Dermis microvascular lymphatic vessel endothelial cell (primary cell): ENCODE measurements at regions not wholly inside any gene's neighbourhood (a gene's known extent, or its start where the extent isn't known, plus 50 kb on each side); places are given as distances from the start of the nearest gene placed in this dataset.

Experiments
- DNase-seq, 2 donors: peaks; one replicate each; pipeline versions ENCODE4 v3.0.0 to v3.0.0-alpha.2; 2010; ENCODE audit warnings: low read depth in 2 of 2

GRCh38 chr12:113658006-113658655, 186.5 kb upstream of the LHX5 start:
- peak in 1 of 2 donors; percentile 11 for DNase-seq

- DNase-seq, result no peak
Observed at GRCh38 chr12:113655919-113656318, 184.2 kb upstream of the LHX5 start.

GRCh38 chr12:113655479-113655878, 183.8 kb upstream of the LHX5 start:
- no peak for DNase-seq

- DNase-seq, result no peak
Observed at GRCh38 chr12:113651662-113652061, 180.0 kb upstream of the LHX5 start.

DNA sequence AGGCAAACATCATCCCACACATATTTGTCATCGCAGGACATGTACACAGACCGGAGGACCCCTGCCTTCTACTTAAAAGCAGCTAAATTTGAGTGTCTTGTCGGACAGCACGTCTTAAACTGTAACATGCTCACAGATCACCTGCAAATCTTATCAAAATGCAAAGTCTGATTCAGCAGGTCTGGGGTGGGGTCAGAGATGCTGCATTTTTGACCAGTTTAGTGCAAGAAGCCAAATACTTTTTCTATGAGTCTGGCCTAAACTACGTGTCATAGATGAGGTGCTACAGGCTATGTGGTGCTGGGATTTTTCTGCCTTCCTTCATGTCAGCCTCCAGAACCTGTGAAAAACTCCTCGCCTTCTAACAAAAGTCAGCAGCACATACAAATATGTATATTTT, 178.8 kb upstream of the LHX5 start:
- no peak for DNase-seq

GRCh38 chr12:113649256-113649830, 177.7 kb upstream of the LHX5 start:
- DNase-seq, result no peak

- DNase-seq, result peak in 1 of 2 donors; percentile 2
Observed at GRCh38 chr12:113647048-113647447, 175.4 kb upstream of the LHX5 start.

DNA sequence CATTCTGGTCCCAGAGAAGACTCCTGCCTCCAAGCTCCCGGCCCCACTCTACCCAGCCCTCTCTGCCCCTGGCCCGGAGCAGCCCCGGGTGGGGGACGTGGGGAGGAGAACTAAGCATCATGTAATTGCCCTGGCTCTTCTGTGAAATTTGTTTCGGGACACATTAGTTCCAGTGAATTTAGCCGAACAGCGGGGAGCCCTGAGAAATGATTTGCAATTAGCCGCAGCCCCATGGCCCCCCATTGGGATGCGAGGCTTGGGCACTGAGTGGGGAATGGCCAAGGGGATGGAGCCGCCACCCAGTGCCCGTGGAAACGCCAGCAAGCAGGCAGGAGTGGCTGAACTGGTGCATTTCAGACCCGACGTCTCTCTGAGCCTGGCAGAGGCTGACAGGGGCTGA, 173.9 kb upstream of the LHX5 start:
- no peak for DNase-seq

GRCh38 chr12:113645183-113645582, 173.5 kb upstream of the LHX5 start:
- no peak for DNase-seq

GRCh38 chr12:113643177-113643974, 171.7 kb upstream of the LHX5 start:
- no peak for DNase-seq

DNA sequence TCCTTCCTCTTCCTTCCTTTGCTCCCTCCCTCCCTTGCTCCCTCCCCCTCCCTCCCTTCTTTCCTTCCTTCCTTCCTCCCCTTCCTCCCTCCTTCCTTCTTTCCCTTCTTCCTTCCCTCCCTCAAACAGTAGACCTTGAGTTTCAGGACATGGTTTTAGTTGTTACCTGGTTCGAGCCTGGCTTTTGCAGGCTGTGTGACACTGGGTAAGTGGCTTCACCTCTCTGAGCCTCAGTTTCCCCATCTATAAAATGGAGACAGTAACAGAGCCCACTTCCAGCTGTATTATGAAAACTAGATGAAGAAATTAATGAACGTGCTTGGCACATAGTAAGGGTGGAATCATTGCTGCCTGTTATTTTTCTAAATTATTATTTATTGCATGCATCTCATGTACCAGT, 171.0 kb upstream of the LHX5 start:
- no peak for DNase-seq

DNA sequence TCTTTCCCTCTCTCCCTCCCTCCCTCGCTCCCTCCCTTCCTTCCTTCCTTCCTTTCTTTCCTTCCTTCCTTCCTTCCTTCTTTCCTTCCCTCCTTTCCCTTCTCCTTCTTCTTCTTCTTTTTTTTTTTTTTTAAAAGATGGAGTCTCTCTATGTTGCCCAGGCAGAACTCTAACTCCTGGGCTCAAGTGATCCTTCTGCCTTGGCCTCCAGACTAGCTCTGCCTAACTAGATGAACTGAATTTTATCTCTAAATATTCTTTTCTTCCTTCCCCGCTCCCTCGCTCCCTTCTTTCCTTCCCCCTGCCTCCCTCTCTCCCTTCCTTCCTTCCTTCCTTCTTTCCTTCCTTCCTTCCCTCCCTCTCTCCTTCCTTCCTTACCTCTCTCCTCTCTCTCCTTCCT, 170.5 kb upstream of the LHX5 start:
- no peak for DNase-seq

DNA sequence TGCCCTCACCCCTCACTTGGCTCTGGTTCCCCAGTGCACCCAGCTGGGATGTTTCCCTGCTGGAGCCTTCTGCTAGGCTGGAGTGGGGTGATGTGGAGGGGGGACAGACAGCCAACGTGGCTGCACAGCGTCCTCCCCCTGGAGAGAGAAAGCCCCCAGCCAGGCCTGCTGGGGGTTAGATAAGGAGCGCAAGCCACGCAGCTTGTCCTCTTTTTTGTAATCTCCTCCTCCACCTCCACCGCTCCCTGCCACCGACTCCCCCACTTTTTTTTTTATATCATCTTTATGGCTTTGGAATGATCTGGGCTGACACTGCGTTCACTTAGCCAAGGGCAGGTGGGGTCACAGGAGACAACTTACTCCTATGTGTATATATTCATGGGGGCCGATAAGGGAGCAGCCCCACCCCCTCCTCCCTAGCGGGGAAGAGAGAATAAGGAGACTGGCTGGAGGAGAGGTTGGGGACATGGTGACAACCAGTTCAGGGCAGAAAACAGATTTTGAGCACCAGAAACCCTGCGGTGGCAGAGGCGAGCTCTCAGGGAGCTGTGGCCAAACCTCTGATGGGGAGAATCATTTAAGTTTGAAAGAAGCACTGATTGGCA, 169.9 kb upstream of the LHX5 start:
- DNase-seq, result no peak

- DNase-seq, result no peak
Observed at GRCh38 chr12:113640837-113641236, 169.2 kb upstream of the LHX5 start.

DNA sequence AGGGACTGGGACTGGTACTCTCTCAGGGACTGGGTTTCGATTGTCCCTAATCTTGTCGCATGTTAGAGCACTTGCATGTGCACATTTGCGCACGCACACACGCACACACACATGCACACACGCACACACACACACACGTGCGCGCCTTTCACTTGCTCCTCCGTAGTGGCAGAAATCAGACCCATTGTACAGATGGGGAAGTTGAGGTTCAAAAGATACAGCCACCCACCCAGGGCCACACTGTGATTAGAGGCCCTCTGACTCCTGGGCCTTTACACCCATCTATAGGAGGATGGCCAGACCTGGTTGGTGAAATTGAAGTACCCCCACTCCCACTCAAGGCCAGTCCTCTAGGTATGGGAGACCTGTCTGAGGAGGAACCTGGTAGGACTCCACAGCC, 167.8 kb upstream of the LHX5 start:
- no peak for DNase-seq

DNA sequence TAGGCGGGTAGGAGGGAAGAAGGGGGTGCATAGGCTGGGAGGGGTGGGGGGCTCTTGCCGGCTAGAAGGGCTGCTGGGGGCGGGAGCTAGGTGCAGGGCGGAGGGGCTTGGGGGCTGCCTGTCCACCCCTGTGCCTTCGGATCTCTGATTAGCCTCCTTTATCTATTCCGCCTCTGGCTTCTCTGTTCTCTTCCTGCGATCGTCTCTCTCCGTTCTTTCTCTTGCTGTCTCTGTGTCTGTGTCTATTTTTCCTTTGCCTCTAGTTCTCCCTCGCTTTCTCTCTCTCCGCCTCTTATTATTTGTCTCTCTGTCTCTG, 166.7 kb upstream of the LHX5 start:
- no peak for DNase-seq

GRCh38 chr12:113634982-113635381, 163.3 kb upstream of the LHX5 start:
- DNase-seq, result no peak

DNA sequence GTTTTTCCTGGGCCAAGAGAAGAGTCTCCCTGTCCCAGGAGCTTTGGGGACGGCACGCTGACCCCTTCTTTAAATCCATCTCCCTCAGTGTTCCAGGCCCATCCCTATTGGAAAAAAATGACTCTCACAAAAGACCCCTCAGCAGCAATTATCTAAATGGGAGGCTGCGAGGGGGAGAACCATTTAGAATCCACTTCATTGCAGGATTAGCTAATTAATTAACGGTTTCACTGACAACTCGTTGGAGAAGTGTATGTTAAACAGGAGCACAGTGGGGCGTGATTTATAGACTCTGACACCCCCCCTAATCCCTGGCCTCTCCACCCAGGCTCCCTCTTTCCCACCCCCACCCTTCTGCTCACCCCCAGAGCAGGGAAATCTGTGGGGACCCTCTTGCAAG, 162.8 kb upstream of the LHX5 start:
- DNase-seq, result no peak

- DNase-seq, result no peak
Observed at GRCh38 chr12:113633678-113634332, 162.1 kb upstream of the LHX5 start.

GRCh38 chr12:113630625-113631024, 159.0 kb upstream of the LHX5 start:
- DNase-seq, result no peak

GRCh38 chr12:113625499-113625898, 153.8 kb upstream of the LHX5 start:
- no peak for DNase-seq

GRCh38 chr12:113622410-113622809, 150.7 kb upstream of the LHX5 start:
- no peak for DNase-seq
